GM21360 (cell line): ENCODE measurements at regions not wholly inside any gene's neighbourhood (a gene's known extent, or its start where the extent isn't known, plus 50 kb on each side); places are given as distances from the start of the nearest gene placed in this dataset.

Source experiments
- ATAC-seq: cut with Tn5 transposase; IDR thresholded peaks from one replicate; pipeline ENCODE4 v1.9.1; 2021; ENCODE audit warnings: mild to moderate bottlenecking, moderate library complexity; ENCODE audit not compliant: unreplicated experiment

GRCh38 chr5:103464835-103465484, 97.6 kb downstream of the NUDT12 start:
- no peak for ATAC-seq

- ATAC-seq = no peak
Observed at GRCh38 chr5:103463261-103463660, 99.3 kb downstream of the NUDT12 start.

GRCh38 chr5:103461243-103461642, 101.3 kb downstream of the NUDT12 start:
- ATAC-seq = no peak

- no peak for ATAC-seq
Observed at GRCh38 chr5:103458497-103459040, 104.0 kb downstream of the NUDT12 start.

- ATAC-seq = no peak
Observed at GRCh38 chr5:103456476-103456875, 106.1 kb downstream of the NUDT12 start.

GRCh38 chr5:103455796-103456195, 106.8 kb downstream of the NUDT12 start:
- no peak for ATAC-seq

GRCh38 chr5:103454770-103455169, 107.8 kb downstream of the NUDT12 start:
- no peak for ATAC-seq

- no peak for ATAC-seq
Observed at GRCh38 chr5:103452666-103453065, 109.9 kb downstream of the NUDT12 start.

GRCh38 chr5:103452089-103452488, 110.5 kb downstream of the NUDT12 start:
- ATAC-seq = no peak

- no peak for ATAC-seq
Observed at GRCh38 chr5:103451261-103451660, 111.3 kb downstream of the NUDT12 start.

- ATAC-seq = no peak
Observed at GRCh38 chr5:103450333-103451061, 112.1 kb downstream of the NUDT12 start.

- no peak for ATAC-seq
Observed at GRCh38 chr5:103446813-103447212, 115.8 kb downstream of the NUDT12 start.

GRCh38 chr5:103445426-103446035, 117.1 kb downstream of the NUDT12 start:
- ATAC-seq = no peak

- no peak for ATAC-seq
Observed at GRCh38 chr5:103444333-103445038, 118.1 kb downstream of the NUDT12 start.

- no peak for ATAC-seq
Observed at GRCh38 chr5:103442750-103443149, 119.8 kb downstream of the NUDT12 start.

- no peak for ATAC-seq
Observed at GRCh38 chr5:103441523-103441922, 121.1 kb downstream of the NUDT12 start.

- no peak for ATAC-seq
Observed at GRCh38 chr5:103439007-103439406, 123.6 kb downstream of the NUDT12 start.

GRCh38 chr5:103436656-103437055, 125.9 kb downstream of the NUDT12 start:
- ATAC-seq = no peak

- ATAC-seq = no peak
Observed at GRCh38 chr5:103436112-103436511, 126.5 kb downstream of the NUDT12 start.

GRCh38 chr5:103435136-103435889, 127.3 kb downstream of the NUDT12 start:
- no peak for ATAC-seq
